ENCODE measurements at regions not wholly inside any gene's neighbourhood (a gene's known extent, or its start where the extent isn't known, plus 50 kb on each side); places are given as distances from the start of the nearest gene placed in this dataset.
"Not testable (repeated sequence)": the region's sequence is repeated elsewhere in the genome, so short reads cannot be mapped to it uniquely, and the experiment has no call there.

DNA sequence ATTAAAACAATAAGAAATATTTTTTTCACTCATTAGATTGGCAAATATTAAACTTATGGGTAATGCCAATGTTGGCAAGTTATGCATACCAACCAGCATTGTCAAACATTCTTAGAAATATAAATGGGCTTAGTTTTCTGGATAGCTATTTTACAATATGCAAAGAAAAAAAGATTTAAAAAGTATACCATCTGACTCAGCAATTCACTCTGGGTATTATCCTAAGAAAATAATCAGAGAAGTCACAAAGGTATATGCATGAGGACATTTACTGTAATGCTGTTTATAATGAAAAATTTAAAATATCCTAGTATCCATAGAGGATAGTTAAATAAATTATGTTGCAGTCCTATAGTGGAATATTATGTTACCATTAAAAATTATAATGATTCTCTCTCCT is 57.4 kb upstream of the PTPDC1 start:
- no peak for DNase-seq (ENCODE audit: low spot score)
- H3K4me1 Mint-ChIP-seq (ENCODE audit: unreplicated experiment) = peaks cover 15% of the 10 kb centered on the region
- H3K4me3 Mint-ChIP-seq (ENCODE audit: unreplicated experiment) = no peak overlapping the region
- TF ChIP-seq, protein P1, sequence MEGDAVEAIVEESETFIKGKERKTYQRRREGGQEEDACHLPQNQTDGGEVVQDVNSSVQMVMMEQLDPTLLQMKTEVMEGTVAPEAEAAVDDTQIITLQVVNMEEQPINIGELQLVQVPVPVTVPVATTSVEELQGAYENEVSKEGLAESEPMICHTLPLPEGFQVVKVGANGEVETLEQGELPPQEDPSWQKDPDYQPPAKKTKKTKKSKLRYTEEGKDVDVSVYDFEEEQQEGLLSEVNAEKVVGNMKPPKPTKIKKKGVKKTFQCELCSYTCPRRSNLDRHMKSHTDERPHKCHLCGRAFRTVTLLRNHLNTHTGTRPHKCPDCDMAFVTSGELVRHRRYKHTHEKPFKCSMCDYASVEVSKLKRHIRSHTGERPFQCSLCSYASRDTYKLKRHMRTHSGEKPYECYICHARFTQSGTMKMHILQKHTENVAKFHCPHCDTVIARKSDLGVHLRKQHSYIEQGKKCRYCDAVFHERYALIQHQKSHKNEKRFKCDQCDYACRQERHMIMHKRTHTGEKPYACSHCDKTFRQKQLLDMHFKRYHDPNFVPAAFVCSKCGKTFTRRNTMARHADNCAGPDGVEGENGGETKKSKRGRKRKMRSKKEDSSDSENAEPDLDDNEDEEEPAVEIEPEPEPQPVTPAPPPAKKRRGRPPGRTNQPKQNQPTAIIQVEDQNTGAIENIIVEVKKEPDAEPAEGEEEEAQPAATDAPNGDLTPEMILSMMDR (IDR thresholded peaks at IDR 0.05; ENCODE audit: unreplicated experiment) = no peak
- H3K27me3 Mint-ChIP-seq (ENCODE audit: unreplicated experiment) = peaks cover 4% of the 10 kb centered on the region
- no peak overlapping the region for H3K27ac Mint-ChIP-seq (ENCODE audit: unreplicated experiment)
- peaks cover 12% of the 10 kb centered on the region for H3K36me3 Mint-ChIP-seq (ENCODE audit: low read depth, unreplicated experiment)
- peaks cover 8% of the 10 kb centered on the region for H3K9me3 Mint-ChIP-seq (ENCODE audit: unreplicated experiment)

DNA sequence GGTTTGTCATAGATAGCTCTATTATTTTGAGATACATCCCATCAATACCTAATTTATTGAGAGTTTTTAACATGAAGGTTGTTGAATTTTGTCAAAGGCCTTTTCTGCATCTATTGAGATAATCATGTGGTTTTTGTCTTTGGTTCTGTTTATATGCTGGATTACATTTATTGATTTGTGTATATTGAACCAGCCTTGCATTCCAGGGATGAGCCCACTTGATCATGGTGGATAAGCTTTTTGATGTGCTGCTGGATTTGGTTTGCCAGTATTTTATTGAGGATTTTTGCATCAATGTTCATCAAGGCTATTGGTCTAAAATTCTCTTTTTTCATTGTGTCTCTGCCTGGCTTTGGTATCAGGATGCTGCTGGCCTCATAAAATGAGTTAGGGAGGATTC is 61.8 kb upstream of the PTPDC1 start:
- H3K27ac Mint-ChIP-seq (ENCODE audit: unreplicated experiment); H3K9me3 Mint-ChIP-seq (ENCODE audit: unreplicated experiment); H3K4me1 Mint-ChIP-seq (ENCODE audit: unreplicated experiment); H3K27me3 Mint-ChIP-seq (ENCODE audit: unreplicated experiment); DNase-seq (ENCODE audit: low spot score); H3K36me3 Mint-ChIP-seq (ENCODE audit: low read depth, unreplicated experiment); H3K4me3 Mint-ChIP-seq (ENCODE audit: unreplicated experiment): not testable (repeated sequence)

DNA sequence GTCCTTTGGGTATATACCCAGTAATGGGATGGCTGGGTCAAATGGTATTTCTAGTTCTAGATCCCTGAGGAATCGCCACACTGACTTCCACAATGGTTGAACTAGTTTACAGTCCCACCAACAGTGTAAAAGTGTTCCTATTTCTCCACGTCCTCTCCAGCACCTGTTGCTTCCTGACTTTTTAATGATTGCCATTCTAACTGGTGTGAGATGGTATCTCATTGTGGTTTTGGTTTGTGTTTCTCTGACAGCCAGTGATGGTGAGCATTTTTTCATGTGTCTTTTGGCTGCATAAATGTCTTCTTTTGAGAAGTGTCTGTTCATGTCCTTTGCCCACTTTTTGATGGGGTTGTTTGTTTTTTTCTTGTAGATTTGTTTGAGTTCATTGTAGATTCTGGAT is 63.4 kb upstream of the PTPDC1 start:
- DNase-seq (ENCODE audit: low spot score); H3K4me3 Mint-ChIP-seq (ENCODE audit: unreplicated experiment); H3K9me3 Mint-ChIP-seq (ENCODE audit: unreplicated experiment); H3K27ac Mint-ChIP-seq (ENCODE audit: unreplicated experiment); H3K36me3 Mint-ChIP-seq (ENCODE audit: low read depth, unreplicated experiment); H3K4me1 Mint-ChIP-seq (ENCODE audit: unreplicated experiment); H3K27me3 Mint-ChIP-seq (ENCODE audit: unreplicated experiment): not testable (repeated sequence)

DNA sequence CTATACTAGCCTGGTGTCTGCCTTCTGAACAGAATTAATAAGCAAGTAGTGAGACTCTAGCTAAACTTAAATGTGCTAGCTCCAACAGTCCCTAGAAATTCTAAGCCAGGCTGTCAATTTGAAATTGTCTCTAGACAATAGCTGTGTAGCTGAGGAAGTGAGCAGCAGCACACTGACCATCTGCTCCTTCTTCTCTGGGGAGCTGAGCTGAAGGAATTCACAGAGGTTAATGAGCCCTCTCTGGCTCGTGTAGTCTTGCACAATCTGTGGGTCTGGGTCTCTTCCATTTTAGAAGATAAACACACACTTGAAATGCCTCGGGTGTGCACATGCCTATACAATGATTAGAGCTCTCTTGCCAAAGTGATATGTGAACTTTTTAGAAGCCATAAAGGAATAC is 63.5 kb upstream of the BARX1 start:
- no peaks in the 10 kb centered on the region for H3K9me3 Mint-ChIP-seq (ENCODE audit: unreplicated experiment)
- H3K27me3 Mint-ChIP-seq (ENCODE audit: unreplicated experiment) = no peaks in the 10 kb centered on the region
- no peaks in the 10 kb centered on the region for H3K4me1 Mint-ChIP-seq (ENCODE audit: unreplicated experiment)
- H3K4me3 Mint-ChIP-seq (ENCODE audit: unreplicated experiment) = no peak overlapping the region
- TF ChIP-seq, protein P1 (IDR thresholded peaks at IDR 0.05; ENCODE audit: unreplicated experiment) = no peak
- H3K27ac Mint-ChIP-seq (ENCODE audit: unreplicated experiment) = no peak overlapping the region
- no peaks in the 10 kb centered on the region for H3K36me3 Mint-ChIP-seq (ENCODE audit: low read depth, unreplicated experiment)
- no peak for DNase-seq (ENCODE audit: low spot score)

- H3K4me3 Mint-ChIP-seq (ENCODE audit: unreplicated experiment) = no peak overlapping the region
- no peaks in the 10 kb centered on the region for H3K9me3 Mint-ChIP-seq (ENCODE audit: unreplicated experiment)
- no peaks in the 10 kb centered on the region for H3K27me3 Mint-ChIP-seq (ENCODE audit: unreplicated experiment)
- TF ChIP-seq, protein P1 (IDR thresholded peaks at IDR 0.05; ENCODE audit: unreplicated experiment) = no peak
- H3K4me1 Mint-ChIP-seq (ENCODE audit: unreplicated experiment) = no peaks in the 10 kb centered on the region
- H3K36me3 Mint-ChIP-seq (ENCODE audit: low read depth, unreplicated experiment) = no peaks in the 10 kb centered on the region
- H3K27ac Mint-ChIP-seq (ENCODE audit: unreplicated experiment) = no peak overlapping the region
- DNase-seq (ENCODE audit: low spot score) = no peak
Observed at GRCh38 chr9:94017939-94018531, 62.9 kb upstream of the BARX1 start.

DNA sequence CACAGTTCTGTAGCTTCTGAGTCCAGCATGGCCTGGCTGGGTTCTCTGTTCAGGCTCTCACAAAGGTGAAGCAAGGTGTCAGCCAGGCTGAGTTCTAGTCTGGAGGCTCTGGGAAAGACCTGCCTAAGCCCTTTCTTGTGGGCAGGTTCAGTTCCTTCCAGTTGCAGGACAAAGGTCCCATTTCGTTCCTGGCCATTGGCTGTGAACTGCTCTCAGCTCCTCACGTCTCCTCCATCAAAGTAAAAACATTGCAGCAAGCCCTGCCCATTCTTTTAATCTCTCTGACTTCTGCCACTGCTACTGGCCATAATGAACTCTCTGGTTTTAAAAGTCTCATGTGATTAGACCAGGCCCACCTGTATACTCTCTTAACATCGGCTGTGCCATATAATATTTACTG is 61.6 kb upstream of the BARX1 start:
- Mint-ChIP-seq H3K4me1 (ENCODE audit: unreplicated experiment) (no peaks in the 10 kb centered on the region), H3K9me3 (ENCODE audit: unreplicated experiment) (no peaks in the 10 kb centered on the region), H3K27ac (ENCODE audit: unreplicated experiment) (no peak overlapping the region), H3K36me3 (ENCODE audit: low read depth, unreplicated experiment) (no peaks in the 10 kb centered on the region), H3K4me3 (ENCODE audit: unreplicated experiment) (no peak overlapping the region), H3K27me3 (ENCODE audit: unreplicated experiment) (no peaks in the 10 kb centered on the region)
- TF ChIP-seq, protein P1 (IDR thresholded peaks at IDR 0.05; ENCODE audit: unreplicated experiment) = no peak
- DNase-seq (ENCODE audit: low spot score) = no peak

Measured in endothelial cell (in vitro differentiated cells).